CMK (cell line): ENCODE measurements at regions not wholly inside any gene's neighbourhood (a gene's known extent, or its start where the extent isn't known, plus 50 kb on each side); places are given as distances from the start of the nearest gene placed in this dataset.

ENCODE experiments used
- DNase-seq: peaks from one replicate; pipeline ENCODE4 v3.0.0-alpha.2; 2010; ENCODE audit warnings: low read depth

DNA sequence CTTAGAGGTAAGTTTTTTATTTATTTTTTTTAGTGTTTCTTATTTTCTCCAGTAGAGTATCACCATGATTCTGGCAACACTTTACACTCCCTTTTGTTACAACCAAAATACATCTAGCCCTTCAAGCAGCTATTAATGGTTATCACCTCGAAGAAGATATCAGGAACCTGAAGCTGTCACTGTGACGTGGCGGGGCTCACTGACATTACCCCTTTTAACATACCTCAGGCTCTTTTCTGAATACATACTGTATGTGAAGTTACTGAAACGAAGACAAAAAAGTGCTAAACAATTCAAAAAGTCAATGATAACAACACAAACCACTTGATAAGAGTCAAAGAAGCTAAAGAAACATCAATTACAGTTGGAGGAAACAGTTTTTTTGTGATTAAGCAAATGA is 1218.7 kb downstream of the EFNB2 start:
- no peak for DNase-seq

DNA sequence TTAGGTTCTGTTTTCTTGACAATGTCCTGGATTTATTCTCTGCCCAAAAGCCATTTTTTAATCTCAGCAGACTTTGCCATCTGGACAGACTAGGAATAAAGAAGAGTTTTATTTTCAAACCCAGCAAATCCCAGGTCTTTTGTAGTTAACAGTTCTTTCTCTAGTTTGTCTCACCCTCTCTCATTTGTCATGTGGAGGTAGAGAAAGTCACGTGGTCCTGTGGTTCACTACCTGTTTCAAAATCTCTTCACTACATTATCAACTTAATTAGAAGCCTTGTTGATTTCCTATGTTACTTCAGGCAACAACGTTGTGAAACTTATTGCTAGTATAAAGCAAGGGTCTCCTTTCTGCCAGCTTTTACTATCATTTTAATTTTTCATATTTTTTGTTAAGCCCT is 1222.6 kb downstream of the EFNB2 start:
- no peak for DNase-seq

DNA sequence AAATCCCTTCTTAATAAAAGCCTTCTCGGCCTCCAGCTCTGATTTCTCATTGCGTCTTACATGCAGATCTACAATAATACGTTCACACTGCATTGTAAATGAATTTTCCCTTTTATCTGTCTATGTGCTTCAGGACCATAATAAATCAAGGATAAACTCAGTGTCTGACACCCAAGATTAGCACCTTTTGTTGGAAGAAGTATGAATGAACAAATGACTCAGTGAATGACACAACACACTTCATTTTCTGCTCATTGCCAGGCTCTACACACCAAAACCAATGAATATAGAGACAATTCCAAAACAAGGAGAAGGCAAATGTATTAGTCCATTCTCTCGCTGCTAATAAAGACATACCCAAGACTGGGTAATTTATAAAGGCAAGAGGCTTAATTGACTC is 1224.4 kb downstream of the EFNB2 start:
- no peak for DNase-seq

DNA sequence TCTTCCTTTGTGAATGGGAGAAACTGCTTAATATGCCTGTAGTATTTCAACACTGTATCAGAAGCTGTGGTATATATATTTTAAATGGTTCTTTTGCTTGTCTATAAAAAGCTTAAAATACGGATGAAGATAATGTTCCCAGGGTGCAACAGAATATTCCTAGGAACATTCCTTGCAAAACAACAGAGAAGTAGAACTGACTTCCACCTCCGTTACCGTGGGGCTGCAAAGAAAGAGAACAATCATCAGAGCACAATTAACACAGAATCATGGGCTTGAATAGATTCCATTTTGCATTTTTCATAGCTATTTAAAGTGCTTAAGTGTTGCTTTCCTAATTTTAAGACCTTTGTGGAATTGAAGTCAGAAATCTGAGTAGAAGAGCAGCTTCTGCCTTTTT is 1227.7 kb downstream of the EFNB2 start:
- no peak for DNase-seq

DNA sequence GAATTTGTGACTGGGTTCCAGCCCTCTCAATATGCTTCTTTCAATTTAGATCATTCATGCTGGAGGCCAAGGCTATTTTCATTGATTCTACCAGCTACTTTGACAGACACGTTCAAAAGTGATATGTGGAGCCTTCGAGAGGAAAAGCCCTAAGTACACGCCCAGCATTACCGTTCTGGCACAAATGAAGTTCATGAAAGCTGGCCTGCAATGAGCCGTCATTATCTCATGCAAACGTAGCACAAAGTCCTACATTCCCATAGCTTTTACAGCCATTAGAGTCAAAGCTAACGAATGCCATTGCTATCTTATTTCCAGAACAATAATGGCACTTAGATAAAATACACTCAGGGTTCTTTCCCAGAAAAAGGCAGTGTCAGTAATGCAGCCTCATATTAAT is 1237.6 kb downstream of the EFNB2 start:
- DNase-seq: no peak

DNA sequence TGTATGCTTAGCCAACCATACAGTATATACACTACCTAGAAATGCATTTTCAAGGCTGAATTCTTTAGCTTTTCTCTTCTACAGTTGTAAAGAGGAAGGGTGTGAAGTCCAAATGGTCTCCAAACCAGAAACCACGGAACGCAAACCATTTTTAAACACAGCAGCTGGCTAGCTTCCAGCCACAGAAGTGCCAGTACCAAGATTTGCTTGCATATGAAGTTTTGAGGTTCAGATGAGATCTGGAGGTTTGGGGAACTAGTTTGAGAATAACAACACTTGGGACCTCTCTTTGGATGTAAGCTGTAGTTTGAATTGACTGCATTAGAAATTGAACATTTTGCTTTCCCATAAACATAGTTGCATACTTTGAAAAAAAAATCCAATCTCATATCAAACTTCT is 1243.5 kb downstream of the EFNB2 start:
- DNase-seq: peak; percentile 12

DNA sequence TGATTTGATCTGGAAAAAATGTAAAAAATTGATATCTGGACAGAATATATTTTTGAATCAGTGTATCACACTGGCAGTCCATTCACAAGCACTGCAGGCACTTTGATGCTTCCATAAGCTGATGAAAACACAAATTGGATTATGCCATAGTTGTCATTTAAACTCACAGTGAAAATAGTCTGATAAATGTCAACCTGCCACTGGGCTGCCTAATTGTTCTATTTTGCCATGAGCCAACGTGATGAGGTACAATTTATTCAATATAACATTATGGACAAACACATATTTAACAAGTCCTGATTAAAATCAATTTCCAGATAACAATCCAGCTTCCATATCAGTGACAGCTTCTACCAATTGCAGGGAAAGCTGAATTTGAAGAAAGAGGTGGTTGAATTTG is 1244.9 kb downstream of the EFNB2 start:
- no peak for DNase-seq

DNA sequence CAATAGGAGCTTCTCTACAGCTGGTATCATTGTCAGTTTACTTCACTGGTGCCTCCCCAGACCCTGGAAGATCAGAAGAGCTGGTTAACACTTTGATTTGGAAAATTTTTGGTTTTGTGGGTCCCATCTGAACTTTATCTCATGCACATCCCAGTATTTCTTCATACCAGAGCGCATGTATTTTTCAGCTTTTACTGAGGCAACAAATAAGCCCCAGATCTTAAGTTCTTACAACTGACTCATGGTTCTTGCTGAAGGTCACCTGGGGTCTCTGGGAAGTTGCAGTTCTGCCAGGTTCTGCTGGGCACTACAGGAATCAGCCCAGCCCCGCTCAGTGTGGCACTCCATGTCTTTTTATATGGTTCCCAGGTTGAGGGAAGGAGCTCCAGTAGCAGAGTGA is 1249.9 kb downstream of the EFNB2 start:
- no peak for DNase-seq

DNA sequence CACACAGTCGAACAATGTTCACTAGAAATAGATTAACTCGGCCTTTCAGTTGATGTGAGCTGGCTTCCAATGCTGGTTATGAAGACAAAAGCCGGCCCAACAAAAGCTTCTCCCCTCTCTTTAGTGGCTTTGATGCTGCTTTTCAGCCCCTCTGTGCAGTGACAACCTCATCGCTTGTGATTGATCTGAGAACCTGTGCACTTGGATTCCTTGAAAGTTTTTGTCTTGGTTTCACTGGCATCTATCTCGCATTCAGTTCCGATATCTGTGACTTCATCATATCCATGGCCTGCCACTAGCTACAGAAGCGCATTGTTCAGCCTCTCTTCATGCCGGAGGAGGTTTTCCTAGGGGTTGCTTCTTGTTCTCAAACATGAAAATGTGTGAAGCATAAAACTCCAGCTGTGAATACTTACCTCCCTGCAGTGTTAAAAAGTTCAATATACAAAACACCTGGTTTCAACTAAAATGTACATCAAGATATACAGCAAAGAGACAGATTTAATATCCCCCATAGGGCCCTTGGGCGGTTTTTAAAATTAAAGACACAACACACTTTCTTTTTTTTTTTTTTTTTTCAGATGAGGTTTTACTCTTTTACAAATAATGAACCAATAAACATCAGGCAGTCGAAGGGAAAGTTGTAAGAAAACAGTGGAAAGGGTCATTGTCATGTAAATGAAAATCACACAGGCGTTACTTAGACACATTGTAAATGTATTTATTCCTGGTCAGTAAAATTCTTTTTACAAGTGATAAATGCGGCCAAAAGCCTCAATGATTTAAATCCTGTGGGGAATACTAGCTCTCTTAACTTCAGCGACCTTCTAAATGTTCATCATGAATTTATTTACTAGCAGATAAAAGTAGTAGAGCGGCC is 1252.8 kb downstream of the EFNB2 start:
- DNase-seq: no peak

DNA sequence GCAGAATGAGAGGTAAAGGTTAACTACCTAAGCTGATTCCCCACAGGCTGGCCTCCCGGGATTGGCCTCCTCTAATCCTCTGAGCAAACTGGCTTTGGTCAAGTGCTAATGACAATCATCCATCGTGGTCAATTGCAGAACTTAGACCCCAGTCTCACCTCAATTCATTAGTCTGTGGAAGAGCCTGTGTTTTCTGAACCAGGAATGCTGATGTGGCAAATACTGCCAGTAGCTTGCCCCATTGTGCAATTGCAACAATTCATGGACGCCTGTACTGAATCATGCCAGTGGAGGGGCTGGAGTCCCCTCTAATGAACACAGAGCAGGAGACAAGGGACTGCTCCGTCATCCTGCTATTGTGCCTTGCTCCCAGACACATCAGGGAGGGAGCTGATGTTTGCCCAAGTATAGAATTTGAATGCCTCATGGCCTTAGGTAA is 1256.5 kb downstream of the EFNB2 start:
- no peak for DNase-seq

DNA sequence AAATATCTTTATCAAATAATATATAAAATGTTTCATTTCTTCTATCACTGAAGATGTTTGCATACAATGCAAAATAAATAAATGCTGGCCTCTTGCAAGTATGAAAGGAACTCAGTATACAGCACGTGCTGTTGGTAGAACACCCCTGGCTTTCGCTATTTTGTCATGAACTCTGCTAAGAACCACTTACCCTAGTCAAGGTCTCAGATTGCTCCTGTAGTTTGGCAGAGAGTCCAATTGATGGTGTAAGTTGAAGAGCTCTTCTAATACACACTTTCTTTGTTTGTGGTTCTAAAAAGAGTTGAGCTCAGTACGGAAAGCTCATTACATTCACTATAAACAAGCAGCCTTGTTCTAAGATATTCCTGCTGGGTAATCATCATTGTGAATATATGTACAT is 1258.9 kb downstream of the EFNB2 start:
- DNase-seq: no peak

DNA sequence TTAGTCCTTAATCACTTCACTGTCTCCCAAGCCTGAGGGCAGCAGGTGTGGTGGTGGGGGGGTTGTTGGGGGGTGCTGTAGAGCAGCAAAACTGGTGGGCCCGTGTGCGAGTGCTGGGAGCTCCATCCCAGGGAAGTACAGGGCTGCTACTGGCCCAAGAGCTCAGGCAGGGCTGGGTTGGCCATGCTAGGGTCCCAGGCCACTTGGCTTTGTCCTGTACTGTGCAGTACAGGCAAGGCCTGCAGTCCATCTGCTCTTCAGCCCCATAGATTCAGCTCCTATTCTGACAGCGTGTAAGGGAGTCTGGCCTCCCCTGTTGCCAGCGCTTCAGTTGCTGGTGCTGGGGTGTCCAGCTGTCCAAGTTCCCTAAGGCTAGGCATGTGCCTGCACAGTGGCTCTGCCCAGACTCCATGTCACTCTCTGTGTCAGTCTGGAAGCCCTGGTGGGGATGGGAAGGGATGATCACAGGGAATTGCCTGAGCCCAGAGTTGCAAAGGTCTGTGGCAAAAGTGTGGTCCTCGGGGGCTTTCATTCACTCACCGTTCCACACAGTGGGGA is 1261.7 kb downstream of the EFNB2 start:
- DNase-seq: no peak

DNA sequence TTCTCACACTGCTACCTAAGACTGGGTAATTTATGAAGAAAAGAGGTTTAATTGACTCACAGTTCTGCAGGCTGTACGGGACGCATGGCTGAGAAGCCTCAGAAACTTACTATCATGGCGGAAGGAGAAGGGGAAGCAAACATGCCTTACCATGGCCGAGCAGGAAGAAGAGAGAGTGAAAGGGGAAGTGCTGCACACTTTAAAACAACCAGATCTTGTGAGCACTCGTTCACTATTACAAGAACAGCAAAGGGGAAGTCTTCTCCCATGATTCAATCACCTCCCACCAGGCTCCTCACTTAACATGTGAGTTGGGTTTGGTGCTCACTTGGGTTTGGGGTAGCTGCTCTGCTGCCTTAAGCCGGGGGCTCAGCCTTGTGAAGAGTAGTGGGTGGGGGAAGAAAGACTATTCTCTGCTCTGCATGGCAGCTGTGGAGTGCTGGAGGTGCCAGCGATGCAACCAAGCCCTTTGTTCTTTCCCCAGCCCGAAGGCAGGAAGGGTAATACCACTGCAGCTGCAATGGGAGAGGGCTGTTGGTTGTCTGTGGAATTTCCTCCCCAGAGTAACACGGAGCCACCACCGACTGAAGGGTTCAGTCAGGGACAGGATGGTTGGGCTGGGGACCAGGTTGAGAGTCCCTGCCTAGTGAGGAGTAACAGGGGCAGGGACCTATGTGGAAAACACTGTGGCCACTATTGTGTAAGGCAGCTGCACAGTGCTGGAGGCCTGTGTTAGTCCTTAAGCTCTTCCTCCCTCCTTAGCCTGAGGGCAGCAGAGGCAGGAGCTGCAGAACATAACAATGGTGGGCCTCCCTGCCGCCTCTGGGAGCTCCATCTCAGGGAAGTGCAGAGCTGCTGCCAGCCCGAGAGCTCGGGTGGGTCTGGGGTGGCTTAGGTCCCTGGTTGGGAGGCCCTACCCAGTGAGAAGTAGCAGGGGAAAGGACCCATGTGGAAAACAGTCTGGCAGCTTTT is 1262.5 kb downstream of the EFNB2 start:
- DNase-seq: peak; percentile 39

DNA sequence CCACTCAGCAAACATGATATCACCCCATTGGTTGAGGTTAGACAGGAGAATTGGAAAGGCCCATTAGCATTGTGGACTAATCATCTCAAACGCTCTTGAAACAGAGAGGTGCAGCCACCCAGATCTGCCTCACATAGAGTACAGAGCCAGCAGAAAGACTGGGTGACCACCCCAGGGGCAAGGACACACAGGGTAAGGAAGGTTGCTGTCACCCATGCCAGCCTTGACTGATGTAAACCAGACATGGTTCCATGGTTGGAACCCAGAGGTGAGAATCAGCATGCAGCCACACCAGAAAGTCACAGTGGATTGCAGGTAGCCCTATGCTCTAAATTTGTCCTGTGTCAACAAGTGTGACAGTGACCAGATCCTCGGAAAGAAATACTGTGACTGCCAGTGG is 1268.8 kb downstream of the EFNB2 start:
- no peak for DNase-seq

DNA sequence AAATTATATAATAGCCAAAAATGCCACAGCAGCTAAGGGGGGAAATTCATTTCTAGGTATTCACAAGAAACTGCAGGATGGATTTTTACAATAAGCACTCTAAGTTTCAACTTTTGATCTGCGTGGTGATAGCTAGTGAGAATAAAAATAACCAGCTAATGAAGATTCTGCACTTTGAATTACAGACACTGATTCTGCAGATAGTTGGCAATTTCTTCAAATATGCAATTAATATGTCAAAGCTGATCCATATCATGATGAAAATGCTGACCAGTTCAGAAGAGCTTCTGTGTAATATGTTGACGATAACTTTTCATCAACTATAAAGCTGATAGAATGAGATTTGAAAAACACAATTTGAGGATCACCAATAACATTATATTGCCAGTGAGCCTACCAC is 1272.9 kb downstream of the EFNB2 start:
- no peak for DNase-seq

DNA sequence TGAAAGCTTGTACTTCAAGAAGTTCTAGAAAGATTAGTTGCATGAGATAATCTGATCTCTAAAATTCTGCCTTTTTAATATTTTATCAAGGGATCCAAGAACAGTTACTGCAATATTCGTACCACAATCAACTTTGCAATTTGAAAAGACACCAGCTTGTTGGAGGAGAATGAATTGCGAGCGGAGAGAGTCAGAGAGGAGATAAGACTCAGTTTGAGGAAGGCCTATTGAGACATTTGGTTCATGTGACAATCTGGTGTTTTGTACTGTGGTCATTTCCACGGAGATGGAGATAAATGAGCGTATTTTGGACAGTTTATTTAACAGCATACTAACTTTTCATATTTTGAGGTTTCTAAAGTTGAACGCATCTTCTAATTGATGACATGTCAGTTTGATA is 1276.0 kb downstream of the EFNB2 start:
- no peak for DNase-seq

DNA sequence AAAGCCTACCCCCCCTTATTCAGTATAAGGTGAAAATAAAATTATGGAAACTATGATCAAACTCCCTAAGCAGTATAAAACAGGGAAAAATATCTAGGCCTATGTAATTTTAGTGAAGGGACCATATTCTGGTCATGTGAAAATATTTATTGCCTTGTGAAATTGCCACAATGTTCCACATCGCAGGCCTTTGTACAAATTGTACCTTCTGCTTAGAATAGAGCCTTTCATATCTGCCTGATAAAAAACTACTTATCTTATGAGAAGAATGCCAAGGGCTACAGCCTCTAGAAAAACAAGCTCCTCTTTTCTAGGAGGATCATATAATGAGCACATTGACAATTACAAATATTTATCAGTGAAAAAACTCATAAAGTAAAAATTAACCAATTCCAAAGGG is 1280.0 kb downstream of the EFNB2 start:
- DNase-seq: no peak

DNA sequence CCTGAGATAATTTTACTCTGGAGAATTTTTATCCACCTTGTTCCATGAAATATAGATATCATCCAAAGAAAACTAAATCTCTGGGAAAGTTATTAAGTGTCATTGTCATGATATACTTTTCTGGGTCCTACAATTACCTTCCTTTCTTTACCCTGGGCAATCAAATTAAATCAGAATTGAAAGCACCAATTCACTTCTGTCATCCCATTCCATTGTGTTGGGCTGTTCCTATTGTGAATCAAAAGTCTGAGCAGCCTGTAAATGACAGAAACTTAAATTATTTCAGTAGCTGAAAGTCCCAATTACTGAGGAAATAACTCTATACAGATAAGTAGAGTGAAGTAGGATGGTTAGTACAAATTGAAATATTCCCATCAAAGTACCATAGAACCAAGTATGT is 1284.2 kb downstream of the EFNB2 start:
- DNase-seq: no peak

DNA sequence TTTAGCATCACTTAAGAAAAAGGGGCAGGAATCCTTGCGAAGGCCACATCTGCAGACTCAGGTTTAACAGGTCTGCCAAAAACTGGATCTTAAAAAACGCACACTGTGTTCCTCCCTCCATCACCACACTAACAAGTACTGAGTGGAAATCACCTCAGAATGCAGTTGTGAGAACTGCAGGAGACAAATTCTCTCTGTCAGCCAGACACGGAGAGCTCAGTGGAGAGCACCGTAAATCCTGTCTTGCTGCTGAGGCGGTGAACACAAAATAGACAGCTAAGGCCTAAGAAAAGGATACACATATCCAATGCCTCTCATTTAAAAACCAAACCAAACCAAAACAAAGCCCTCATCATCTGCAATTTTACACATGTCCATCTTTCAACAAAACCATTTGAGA is 1287.6 kb downstream of the EFNB2 start:
- DNase-seq: no peak

DNA sequence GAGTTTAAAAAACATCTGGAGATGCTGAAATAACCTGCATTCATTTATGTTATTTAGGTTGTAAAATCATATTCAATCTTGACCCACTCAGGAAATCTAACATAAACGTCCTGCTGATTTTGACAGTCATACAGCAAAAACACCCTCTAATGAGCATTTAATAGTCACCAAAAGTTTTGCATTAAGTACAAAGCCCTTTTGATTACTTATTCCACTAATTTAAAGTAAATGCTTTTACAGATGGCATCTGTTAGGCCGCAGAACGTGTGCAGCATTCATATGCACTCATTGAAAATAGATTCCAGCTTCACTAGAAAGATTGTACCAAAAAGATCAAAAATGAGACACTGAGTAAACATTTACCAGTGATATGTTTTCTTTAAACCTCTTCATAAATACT is 1295.1 kb downstream of the EFNB2 start:
- DNase-seq: no peak

DNA sequence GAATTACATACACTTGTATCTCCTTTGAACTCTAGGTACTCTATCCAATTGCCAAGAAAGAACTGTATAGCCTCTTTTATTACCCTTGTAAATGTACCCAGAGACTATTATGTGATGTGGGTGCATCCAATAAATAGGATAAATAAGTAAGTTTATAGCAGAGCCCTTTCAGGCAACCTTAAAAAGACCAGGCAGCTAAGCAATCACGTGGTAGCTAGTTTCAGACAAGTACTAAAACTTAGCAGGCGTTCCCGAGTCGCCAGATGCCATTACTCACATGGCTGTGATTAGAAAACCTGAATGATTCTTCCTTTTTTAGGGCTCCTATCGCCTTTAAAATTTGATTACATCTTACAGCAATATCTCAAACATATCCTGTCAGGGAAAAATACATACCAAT is 1303.0 kb downstream of the EFNB2 start:
- DNase-seq: no peak

DNA sequence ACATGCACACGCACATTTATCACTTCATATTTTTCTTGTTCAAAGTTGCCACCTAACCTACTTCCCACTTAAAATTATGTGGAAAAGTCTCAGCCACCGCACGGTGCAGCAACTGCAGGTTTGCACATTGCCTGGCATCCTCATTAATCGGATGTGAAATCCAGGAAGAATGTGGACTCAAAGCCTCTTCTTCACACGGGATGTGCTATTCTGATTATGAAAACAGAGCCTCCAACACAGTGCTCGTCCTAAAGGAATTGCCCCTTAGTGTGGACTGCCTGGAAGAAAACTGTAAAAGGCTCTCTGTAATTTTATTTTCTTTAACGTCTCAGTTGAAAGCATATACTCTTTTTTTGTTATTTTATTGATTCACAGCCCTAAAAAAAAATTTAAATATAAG is 1303.5 kb downstream of the EFNB2 start:
- no peak for DNase-seq

DNA sequence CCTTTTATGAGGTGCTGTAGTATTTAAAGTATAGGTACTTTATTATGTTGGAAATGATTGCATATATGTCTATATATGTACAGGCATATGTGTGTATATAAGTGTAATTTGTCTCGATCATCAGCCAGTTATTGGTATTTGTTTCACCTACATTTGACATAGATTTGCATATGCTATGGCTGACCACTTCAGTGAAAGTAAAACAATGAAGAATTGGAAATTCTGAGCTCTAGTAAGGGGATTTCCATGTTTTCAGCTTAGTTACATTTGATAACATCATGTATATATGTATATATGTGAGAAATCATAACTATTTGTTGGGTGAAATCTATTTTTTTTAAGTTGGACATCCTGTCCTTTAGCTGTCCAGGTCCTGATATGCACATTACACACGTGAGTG is 1303.9 kb downstream of the EFNB2 start:
- DNase-seq: no peak
